Neural cell (in vitro differentiated cells): ENCODE measurements at regions not wholly inside any gene's neighbourhood (a gene's known extent, or its start where the extent isn't known, plus 50 kb on each side); places are given as distances from the start of the nearest gene placed in this dataset.

Experiments
- H2AFZ ChIP-seq: fragments of 200-600, 300-800 bp; sonication (generic), shearing (Covaris generic); 2 replicates; pipeline ENCODE4 v1.6.0; 2014; ENCODE audit warnings: low read depth, mild to moderate bottlenecking, antibody characterized with exemption, low read length, moderate library complexity
- H3F3A ChIP-seq: fragments of 200-600 bp; shearing (Covaris generic); 2 replicates; pipeline ENCODE4 v1.6.1; 2016; ENCODE audit warnings: mild to moderate bottlenecking, moderate library complexity, mixed read lengths, antibody characterized with exemption, low read length; ENCODE audit not compliant: insufficient read depth, poor library complexity, severe bottlenecking
- H3K27ac ChIP-seq: fragments of 200-600, 300-800 bp; sonication (generic), shearing (Covaris generic); 2 replicates; pipeline ENCODE4 v1.5.1; 2014; ENCODE audit warnings: mild to moderate bottlenecking, low read length, moderate library complexity
- H3K27me3 ChIP-seq: fragments of 300-800, 200-600 bp; sonication (generic), shearing (Covaris generic); 2 replicates; pipeline ENCODE4 v1.6.0; 2014; ENCODE audit warnings: mild to moderate bottlenecking, low read depth, low read length, moderate library complexity; ENCODE audit not compliant: insufficient read depth
- H3K36me3 ChIP-seq: fragments of 300-800, 200-600 bp; sonication (generic), shearing (Covaris generic); 2 replicates; pipeline ENCODE4 v1.5.1; 2014; ENCODE audit warnings: mild to moderate bottlenecking, antibody characterized with exemption, low read length, moderate library complexity; ENCODE audit not compliant: insufficient read depth
- H3K4me2 ChIP-seq: fragments of 300-800, 200-600 bp; sonication (generic), shearing (Covaris generic); 2 replicates; pipeline ENCODE4 v1.6.0; 2014; ENCODE audit warnings: mild to moderate bottlenecking, low read length
- H3K4me3 ChIP-seq: fragments of 300-800, 200-600 bp; sonication (generic), shearing (Covaris generic); 2 replicates; pipeline ENCODE4 v1.5.1; 2014; ENCODE audit warnings: mild to moderate bottlenecking, low read length, moderate library complexity
- H3K79me2 ChIP-seq: fragments of 200-600 bp; shearing (Covaris generic); replicated peaks from 2 replicates; pipeline ENCODE4 v1.6.0; 2014; ENCODE audit warnings: mild to moderate bottlenecking, low read length, moderate library complexity; ENCODE audit not compliant: insufficient read depth
- H3K9ac ChIP-seq: fragments of 300-800, 200-600 bp; sonication (generic), shearing (Covaris generic); 2 replicates; pipeline ENCODE4 v1.6.1; 2016; ENCODE audit warnings: mild to moderate bottlenecking, low read length, mixed read lengths
- H3K9me2 ChIP-seq: fragments of 200-600 bp; shearing (Covaris generic); 2 replicates; pipeline ENCODE4 v1.6.1; 2016; ENCODE audit warnings: mild to moderate bottlenecking, low read length, mixed read lengths; ENCODE audit not compliant: insufficient read depth
- H3K9me3 ChIP-seq: fragments of 200-600, 300-800 bp; sonication (generic), shearing (Covaris generic); 2 replicates; pipeline ENCODE4 v1.6.1; 2016; ENCODE audit warnings: mild to moderate bottlenecking, mixed run types, low read length, moderate library complexity, mixed read lengths
- H4K20me1 ChIP-seq: fragments of 200-600 bp; shearing (Covaris generic); 2 replicates; pipeline ENCODE4 v1.6.1; 2016; ENCODE audit warnings: mild to moderate bottlenecking, mixed run types; ENCODE audit not compliant: insufficient read depth
- CTCF ChIP-seq: fragments of 450-650 bp; IDR thresholded peaks from 2 replicates; pipeline ENCODE4 v1.5.1; 2014; ENCODE audit warnings: antibody characterized with exemption, mild to moderate bottlenecking, moderate library complexity; ENCODE audit not compliant: poor library complexity, severe bottlenecking
- EP300 ChIP-seq: fragments of 450-650 bp; conservative IDR thresholded peaks from 2 replicates; pipeline ENCODE4 v1.6.1; 2014; ENCODE audit warnings: antibody characterized with exemption, mild to moderate bottlenecking, moderate library complexity; ENCODE audit not compliant: poor library complexity, severe bottlenecking
- EZH2 ChIP-seq: fragments of 200-600, 300-800 bp; shearing (Covaris generic), sonication (generic); IDR thresholded peaks from 2 replicates; pipeline ENCODE4 v1.6.1; 2014; ENCODE audit warnings: antibody characterized with exemption, low read length, borderline replicate concordance, mild to moderate bottlenecking; ENCODE audit not compliant: insufficient read depth, poor library complexity, severe bottlenecking
- MXI1 ChIP-seq: fragments of 450-650 bp; conservative IDR thresholded peaks from 2 replicates; pipeline ENCODE4 v1.6.1; 2014; ENCODE audit warnings: antibody characterized with exemption, mild to moderate bottlenecking; ENCODE audit not compliant: poor library complexity, severe bottlenecking
- POLR2AphosphoS5 ChIP-seq: IDR thresholded peaks from 2 replicates; pipeline ENCODE4 v1.6.1; 2012
- RAD21 ChIP-seq: fragments of 450-650 bp; conservative IDR thresholded peaks from 2 replicates; pipeline ENCODE4 v1.6.1; 2014; ENCODE audit warnings: antibody characterized with exemption, mild to moderate bottlenecking, moderate library complexity
- REST ChIP-seq: IDR thresholded peaks from 2 replicates; pipeline ENCODE4 v1.6.1; 2012; ENCODE audit warnings: borderline replicate concordance
- SMC3 ChIP-seq: fragments of 450-650 bp; conservative IDR thresholded peaks from 2 replicates; pipeline ENCODE4 v1.6.1; 2014; ENCODE audit warnings: antibody characterized with exemption, mild to moderate bottlenecking, moderate library complexity; ENCODE audit not compliant: poor library complexity
- TAF1 ChIP-seq: IDR thresholded peaks from 2 replicates; pipeline ENCODE4 v1.6.1; 2012; ENCODE audit warnings: low read depth

GRCh38 chr7:124429923-124430322 lies 335.7 kb downstream of the GPR37 start:
- no peak overlapping the region for H2AFZ ChIP-seq
- H4K20me1 ChIP-seq, result no peaks in the 10 kb centered on the region
- H3K9me3 ChIP-seq, result no peaks in the 10 kb centered on the region
- no peak overlapping the region for H3K4me3 ChIP-seq
- H3K79me2 ChIP-seq, result no peaks in the 10 kb centered on the region
- peaks cover 3% of the 10 kb centered on the region for H3K9me2 ChIP-seq
- H3K9ac ChIP-seq, result no peak overlapping the region
- no peaks in the 10 kb centered on the region for H3F3A ChIP-seq
- H3K27me3 ChIP-seq, result no peaks in the 10 kb centered on the region
- no peaks in the 10 kb centered on the region for H3K36me3 ChIP-seq
- TF ChIP-seq SMC3 (no peak), RAD21 (no peak), TAF1 (no peak), EP300 (no peak), CTCF (no peak), POLR2AphosphoS5 (no peak), MXI1 (no peak), REST (no peak), EZH2 (no peak)
- no peak overlapping the region for H3K27ac ChIP-seq
- H3K4me2 ChIP-seq, result no peak overlapping the region

GRCh38 chr7:124428781-124429180 lies 336.8 kb downstream of the GPR37 start:
- TF ChIP-seq SMC3 (no peak), EP300 (no peak), MXI1 (no peak), POLR2AphosphoS5 (no peak), CTCF (no peak), TAF1 (no peak), RAD21 (no peak), EZH2 (no peak), REST (no peak)
- no peaks in the 10 kb centered on the region for H3K9me3 ChIP-seq
- H3F3A ChIP-seq, result no peaks in the 10 kb centered on the region
- H3K27me3 ChIP-seq, result no peaks in the 10 kb centered on the region
- no peak overlapping the region for H3K4me3 ChIP-seq
- no peak overlapping the region for H3K4me2 ChIP-seq
- no peaks in the 10 kb centered on the region for H3K36me3 ChIP-seq
- H3K27ac ChIP-seq, result no peak overlapping the region
- H2AFZ ChIP-seq, result no peak overlapping the region
- no peak overlapping the region for H3K9ac ChIP-seq
- H4K20me1 ChIP-seq, result no peaks in the 10 kb centered on the region
- no peaks in the 10 kb centered on the region for H3K79me2 ChIP-seq
- H3K9me2 ChIP-seq, result peaks cover 3% of the 10 kb centered on the region
